ENCODE measurements at regions not wholly inside any gene's neighbourhood (a gene's known extent, or its start where the extent isn't known, plus 50 kb on each side); places are given as distances from the start of the nearest gene placed in this dataset.

DNA sequence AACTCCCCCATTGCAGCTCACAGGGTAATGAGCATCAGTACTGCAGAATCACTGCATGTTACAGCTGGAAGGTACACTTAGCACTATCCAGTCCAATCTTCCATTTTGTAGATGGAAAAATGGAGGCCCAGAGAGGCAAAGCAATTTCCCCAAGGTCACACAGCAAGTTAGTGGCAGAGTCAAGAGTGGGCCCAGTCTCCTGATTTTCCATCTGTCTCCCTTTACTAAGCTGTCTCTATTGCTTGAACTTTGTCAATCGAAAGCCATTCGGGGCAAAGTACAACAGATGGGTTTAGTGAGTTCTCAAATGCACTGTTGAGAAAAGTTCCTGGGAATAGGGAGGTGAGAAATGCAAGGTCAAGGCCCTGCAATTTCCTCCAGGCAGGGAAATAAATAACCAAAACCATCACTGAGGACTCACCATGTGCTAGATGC, 50.4 kb upstream of the IFFO2 start:
- H3K4me3 ChIP-seq (ENCODE audit: low read depth in 1 of 3, low read length in 3 of 3): no peak overlapping the region
- no peak for DNase-seq (ENCODE audit: low spot score)
- no peaks in the 10 kb centered on the region for H3K27me3 ChIP-seq (ENCODE audit: control insufficient read depth in 4 of 4, insufficient read depth in 4 of 4, low read length in 3 of 4)
- no peaks in the 10 kb centered on the region for H3K36me3 ChIP-seq (ENCODE audit: control insufficient read depth in 4 of 4, insufficient read depth in 3 of 4, low read depth in 1 of 4, low read length in 3 of 4)
- no peaks in the 10 kb centered on the region for H3K9me3 ChIP-seq (ENCODE audit: control insufficient read depth in 4 of 4, low read length in 3 of 4)
- H3K9ac ChIP-seq (ENCODE audit: low read depth in 1 of 2, low read length in 2 of 2): no peak overlapping the region
- H3K4me1 ChIP-seq (ENCODE audit: control insufficient read depth in 4 of 4, insufficient read depth in 4 of 4, low read length in 3 of 4): peaks cover 12 to 53% (median 37%) of the 10 kb centered on the region in 4 donors
- H3K27ac ChIP-seq (ENCODE audit: low read depth in 1 of 2, low read length in 2 of 2): peak overlapping the region in 1 of 2 donors; percentile 34
- 29% methylated on average over 2 of the region's 2 CpGs for WGBS
- TF ChIP-seq RXRA (IDR thresholded peaks at IDR 0.05) (peak; percentile 38 to 73), NR2F2 (IDR thresholded peaks at IDR 0.05) (no peak), REST (IDR thresholded peaks at IDR 0.05) (no peak), HNF4G (IDR thresholded peaks at IDR 0.05) (peak; percentile 64), SP1 (IDR thresholded peaks at IDR 0.05) (peak; percentile 56), HNF4A (conservative IDR thresholded peaks at IDR 0.05) (peak; percentile 81 to 90), JUND (IDR thresholded peaks at IDR 0.05) (no peak), ZBTB33 (IDR thresholded peaks at IDR 0.05) (no peak), ATF3 (IDR thresholded peaks at IDR 0.05) (no peak), GABPA (IDR thresholded peaks at IDR 0.05 in 1 of 2, conservative IDR thresholded peaks at IDR 0.05 in 1 of 2) (no peak), TAF1 (conservative IDR thresholded peaks at IDR 0.05) (no peak), CTCF (IDR thresholded peaks at IDR 0.05; ENCODE audit: low read depth, low read length, missing input control) (no peak), RAD21 (IDR thresholded peaks at IDR 0.05) (peak; percentile 6 to 47), YY1 (IDR thresholded peaks at IDR 0.05) (no peak)
- TF ChIP-seq, protein P1, sequence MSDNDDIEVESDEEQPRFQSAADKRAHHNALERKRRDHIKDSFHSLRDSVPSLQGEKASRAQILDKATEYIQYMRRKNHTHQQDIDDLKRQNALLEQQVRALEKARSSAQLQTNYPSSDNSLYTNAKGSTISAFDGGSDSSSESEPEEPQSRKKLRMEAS (IDR thresholded peaks at IDR 0.05): peak; percentile 48
